ENCODE measurements at regions not wholly inside any gene's neighbourhood (a gene's known extent, or its start where the extent isn't known, plus 50 kb on each side); places are given as distances from the start of the nearest gene placed in this dataset.
"Not testable (repeated sequence)": the region's sequence is repeated elsewhere in the genome, so short reads cannot be mapped to it uniquely, and the experiment has no call there.

GRCh38 chr4:58871509-58871908 lies 1761.3 kb upstream of the IGFBP7 start:
- Mint-ChIP-seq H3K36me3 (ENCODE audit: insufficient read depth) (no peaks in the 10 kb centered on the region), H3K27me3 (no peaks in the 10 kb centered on the region), H3K4me3 (no peak overlapping the region), H3K4me1 (no peaks in the 10 kb centered on the region), H3K9me3 (peaks cover 15% of the 10 kb centered on the region), H3K27ac (ENCODE audit: low read depth) (no peak overlapping the region)
- no peak for ATAC-seq (replicated peaks; ENCODE audit: extremely low read depth, poor library complexity, severe bottlenecking)
- DNase-seq (ENCODE audit: low spot score in 2 of 2), result no peak

- Mint-ChIP-seq H3K27ac (ENCODE audit: low read depth) (no peak overlapping the region), H3K4me1 (no peaks in the 10 kb centered on the region), H3K36me3 (ENCODE audit: insufficient read depth) (no peaks in the 10 kb centered on the region), H3K4me3 (no peak overlapping the region), H3K9me3 (peaks cover 40% of the 10 kb centered on the region), H3K27me3 (no peaks in the 10 kb centered on the region)
- ATAC-seq (replicated peaks; ENCODE audit: extremely low read depth, poor library complexity, severe bottlenecking) (no peak), DNase-seq (ENCODE audit: low spot score in 2 of 2) (no peak)
Observed at GRCh38 chr4:58849026-58849425, 1738.8 kb upstream of the IGFBP7 start.

DNA sequence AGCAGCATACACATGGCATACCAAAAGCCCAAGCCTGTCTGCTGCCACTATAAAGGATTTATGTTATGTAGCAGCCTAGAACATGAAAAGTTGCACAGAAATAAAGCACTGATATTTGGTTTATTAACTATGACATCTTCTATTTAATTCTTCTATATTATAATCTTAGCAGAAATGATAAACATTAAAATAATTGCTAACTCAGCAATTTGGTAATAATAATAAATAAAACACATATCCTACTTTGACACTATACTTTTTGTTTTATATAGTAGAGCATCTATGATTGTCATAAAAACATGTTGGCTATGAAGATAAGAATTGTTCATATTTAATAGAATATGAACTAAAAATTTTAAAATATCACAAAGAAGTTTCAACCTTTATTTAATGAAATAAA lies 1733.3 kb upstream of the IGFBP7 start:
- no peak for ATAC-seq (replicated peaks; ENCODE audit: extremely low read depth, poor library complexity, severe bottlenecking)
- no peak for DNase-seq (ENCODE audit: low spot score in 2 of 2)
- no peak overlapping the region for H3K4me3 Mint-ChIP-seq
- no peaks in the 10 kb centered on the region for H3K36me3 Mint-ChIP-seq (ENCODE audit: insufficient read depth)
- no peaks in the 10 kb centered on the region for H3K27me3 Mint-ChIP-seq
- peaks cover 26% of the 10 kb centered on the region for H3K9me3 Mint-ChIP-seq
- no peak overlapping the region for H3K27ac Mint-ChIP-seq (ENCODE audit: low read depth)
- no peaks in the 10 kb centered on the region for H3K4me1 Mint-ChIP-seq

GRCh38 chr4:58833126-58833525 lies 1722.9 kb upstream of the IGFBP7 start:
- ATAC-seq (replicated peaks; ENCODE audit: extremely low read depth, poor library complexity, severe bottlenecking), result no peak

GRCh38 chr4:58825278-58825677 lies 1715.1 kb upstream of the IGFBP7 start:
- DNase-seq (ENCODE audit: low spot score in 2 of 2) (no peak), ATAC-seq (replicated peaks; ENCODE audit: extremely low read depth, poor library complexity, severe bottlenecking) (no peak)
- Mint-ChIP-seq H3K27me3 (no peaks in the 10 kb centered on the region), H3K4me1 (no peaks in the 10 kb centered on the region), H3K36me3 (ENCODE audit: insufficient read depth) (no peaks in the 10 kb centered on the region), H3K27ac (ENCODE audit: low read depth) (no peak overlapping the region), H3K9me3 (peaks cover 33% of the 10 kb centered on the region), H3K4me3 (no peak overlapping the region)

More at GRCh38 chr4:58833126-58833525, 1722.9 kb upstream of the IGFBP7 start:
- Mint-ChIP-seq H3K4me3 (no peak overlapping the region), H3K9me3 (peaks cover 17% of the 10 kb centered on the region), H3K27me3 (no peaks in the 10 kb centered on the region), H3K36me3 (ENCODE audit: insufficient read depth) (no peaks in the 10 kb centered on the region), H3K4me1 (no peaks in the 10 kb centered on the region), H3K27ac (ENCODE audit: low read depth) (no peak overlapping the region)
- DNase-seq (ENCODE audit: low spot score in 2 of 2), result no peak

- H3K4me3 Mint-ChIP-seq; ATAC-seq (replicated peaks; ENCODE audit: extremely low read depth, poor library complexity, severe bottlenecking); H3K36me3 Mint-ChIP-seq (ENCODE audit: insufficient read depth); H3K27me3 Mint-ChIP-seq; DNase-seq (ENCODE audit: low spot score in 2 of 2); H3K27ac Mint-ChIP-seq (ENCODE audit: low read depth); H3K4me1 Mint-ChIP-seq: not testable (repeated sequence)
- H3K9me3 Mint-ChIP-seq, result peaks cover 19% of the 10 kb centered on the region
Observed at GRCh38 chr4:58818560-58818959, 1708.4 kb upstream of the IGFBP7 start.

GRCh38 chr4:58809948-58810347 lies 1699.8 kb upstream of the IGFBP7 start:
- H3K27me3 Mint-ChIP-seq, result no peaks in the 10 kb centered on the region
- H3K4me3 Mint-ChIP-seq, result no peak overlapping the region
- ATAC-seq (replicated peaks; ENCODE audit: extremely low read depth, poor library complexity, severe bottlenecking) (no peak), DNase-seq (ENCODE audit: low spot score in 2 of 2) (no peak)
- H3K27ac Mint-ChIP-seq (ENCODE audit: low read depth), result no peak overlapping the region
- peaks cover 24% of the 10 kb centered on the region for H3K9me3 Mint-ChIP-seq
- no peaks in the 10 kb centered on the region for H3K36me3 Mint-ChIP-seq (ENCODE audit: insufficient read depth)
- no peaks in the 10 kb centered on the region for H3K4me1 Mint-ChIP-seq

DNA sequence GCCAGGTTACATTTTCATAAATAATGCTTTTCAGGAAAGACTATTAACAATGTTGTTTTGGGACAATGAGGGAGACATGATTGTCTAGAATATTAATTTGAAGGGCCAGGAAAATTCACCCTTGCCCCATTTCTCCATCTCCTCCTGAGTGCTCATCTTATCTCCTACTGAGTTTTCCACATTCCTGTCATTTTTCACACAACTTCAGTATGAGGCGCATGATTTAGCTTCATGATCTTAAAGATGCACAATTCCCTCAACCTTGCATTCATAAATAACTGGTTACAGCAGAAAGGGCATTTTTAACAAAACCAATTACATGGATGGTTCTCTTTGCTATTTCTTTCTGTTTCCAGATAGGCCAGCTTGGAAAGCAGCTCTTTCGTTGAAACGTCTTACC lies 1699.2 kb upstream of the IGFBP7 start:
- H3K9me3 Mint-ChIP-seq, result peaks cover 24% of the 10 kb centered on the region
- no peaks in the 10 kb centered on the region for H3K4me1 Mint-ChIP-seq
- ATAC-seq (replicated peaks; ENCODE audit: extremely low read depth, poor library complexity, severe bottlenecking), result no peak
- no peak for DNase-seq (ENCODE audit: low spot score in 2 of 2)
- H3K4me3 Mint-ChIP-seq, result no peak overlapping the region
- no peaks in the 10 kb centered on the region for H3K27me3 Mint-ChIP-seq
- H3K36me3 Mint-ChIP-seq (ENCODE audit: insufficient read depth), result no peaks in the 10 kb centered on the region
- H3K27ac Mint-ChIP-seq (ENCODE audit: low read depth), result no peak overlapping the region

- ATAC-seq (replicated peaks; ENCODE audit: extremely low read depth, poor library complexity, severe bottlenecking), result no peak
- no peaks in the 10 kb centered on the region for H3K27me3 Mint-ChIP-seq
- no peaks in the 10 kb centered on the region for H3K36me3 Mint-ChIP-seq (ENCODE audit: insufficient read depth)
- H3K27ac Mint-ChIP-seq (ENCODE audit: low read depth), result no peak overlapping the region
- H3K4me1 Mint-ChIP-seq, result no peaks in the 10 kb centered on the region
- no peak overlapping the region for H3K4me3 Mint-ChIP-seq
- no peak for DNase-seq (ENCODE audit: low spot score in 2 of 2)
- H3K9me3 Mint-ChIP-seq, result peaks cover 24% of the 10 kb centered on the region
Observed at GRCh38 chr4:58808817-58809216, 1698.6 kb upstream of the IGFBP7 start.

GRCh38 chr4:58807843-58808615 lies 1697.8 kb upstream of the IGFBP7 start:
- no peaks in the 10 kb centered on the region for H3K36me3 Mint-ChIP-seq (ENCODE audit: insufficient read depth)
- H3K4me3 Mint-ChIP-seq, result no peak overlapping the region
- ATAC-seq (replicated peaks; ENCODE audit: extremely low read depth, poor library complexity, severe bottlenecking), result no peak
- no peaks in the 10 kb centered on the region for H3K27me3 Mint-ChIP-seq
- no peaks in the 10 kb centered on the region for H3K4me1 Mint-ChIP-seq
- peaks cover 22% of the 10 kb centered on the region for H3K9me3 Mint-ChIP-seq
- no peak overlapping the region for H3K27ac Mint-ChIP-seq (ENCODE audit: low read depth)
- no peak for DNase-seq (ENCODE audit: low spot score in 2 of 2)

GRCh38 chr4:58776627-58777026 lies 1666.4 kb upstream of the IGFBP7 start:
- no peak overlapping the region for H3K27ac Mint-ChIP-seq (ENCODE audit: low read depth)
- DNase-seq (ENCODE audit: low spot score in 2 of 2), result no peak
- H3K36me3 Mint-ChIP-seq (ENCODE audit: insufficient read depth), result no peaks in the 10 kb centered on the region

GRCh38 chr4:58767598-58767997 lies 1657.4 kb upstream of the IGFBP7 start:
- peaks cover 33% of the 10 kb centered on the region for H3K9me3 Mint-ChIP-seq
- H3K27ac Mint-ChIP-seq (ENCODE audit: low read depth), result no peak overlapping the region
- ATAC-seq (replicated peaks; ENCODE audit: extremely low read depth, poor library complexity, severe bottlenecking), result no peak
- no peaks in the 10 kb centered on the region for H3K36me3 Mint-ChIP-seq (ENCODE audit: insufficient read depth)
- DNase-seq (ENCODE audit: low spot score in 2 of 2), result no peak
- H3K4me1 Mint-ChIP-seq, result no peaks in the 10 kb centered on the region
- H3K4me3 Mint-ChIP-seq, result no peak overlapping the region
- no peaks in the 10 kb centered on the region for H3K27me3 Mint-ChIP-seq

More at GRCh38 chr4:58776627-58777026, 1666.4 kb upstream of the IGFBP7 start:
- Mint-ChIP-seq H3K4me3 (no peak overlapping the region), H3K9me3 (peaks cover 11% of the 10 kb centered on the region), H3K27me3 (no peaks in the 10 kb centered on the region), H3K4me1 (no peaks in the 10 kb centered on the region)
- no peak for ATAC-seq (replicated peaks; ENCODE audit: extremely low read depth, poor library complexity, severe bottlenecking)

GRCh38 chr4:58766763-58767162 lies 1656.6 kb upstream of the IGFBP7 start:
- no peaks in the 10 kb centered on the region for H3K4me1 Mint-ChIP-seq
- ATAC-seq (replicated peaks; ENCODE audit: extremely low read depth, poor library complexity, severe bottlenecking) (no peak), DNase-seq (ENCODE audit: low spot score in 2 of 2) (no peak)
- no peak overlapping the region for H3K27ac Mint-ChIP-seq (ENCODE audit: low read depth)
- no peaks in the 10 kb centered on the region for H3K27me3 Mint-ChIP-seq
- H3K36me3 Mint-ChIP-seq (ENCODE audit: insufficient read depth), result no peaks in the 10 kb centered on the region
- H3K4me3 Mint-ChIP-seq, result no peak overlapping the region
- H3K9me3 Mint-ChIP-seq, result peaks cover 32% of the 10 kb centered on the region

Data from central memory CD8-positive, alpha-beta T cell (primary cell).